ENCODE measurements at regions not wholly inside any gene's neighbourhood (a gene's known extent, or its start where the extent isn't known, plus 50 kb on each side); places are given as distances from the start of the nearest gene placed in this dataset.
"Not testable (repeated sequence)": the region's sequence is repeated elsewhere in the genome, so short reads cannot be mapped to it uniquely, and the experiment has no call there.

- Histone ChIP-seq H3K4me3 (ENCODE audit: low read length in 2 of 2) (no peak overlapping the region), H3K4ac (ENCODE audit: low read length) (no peak overlapping the region), H3K14ac (ENCODE audit: low read length) (no peak overlapping the region), H3K18ac (ENCODE audit: low read length) (no peak overlapping the region), H2BK120ac (ENCODE audit: low read depth, low read length) (no peak overlapping the region), H2AFZ (ENCODE audit: low read length) (no peak overlapping the region), H3K36me3 (replicated peaks in 1 of 2; ENCODE audit: control insufficient read depth in 2 of 2, insufficient read depth in 2 of 2, low read length in 2 of 2) (no peaks in the 10 kb centered on the region), H3K79me1 (ENCODE audit: low read depth, low read length) (no peaks in the 10 kb centered on the region), H4K8ac (ENCODE audit: low read depth, low read length) (no peak overlapping the region), H2AK5ac (ENCODE audit: low read depth, low read length) (no peak overlapping the region), H3K9ac (ENCODE audit: low read depth, low read length, poor library complexity) (no peak overlapping the region), H3K4me1 (ENCODE audit: control insufficient read depth in 2 of 2, insufficient read depth in 1 of 2, low read depth in 1 of 2, low read length in 2 of 2) (no peaks in the 10 kb centered on the region), H2BK12ac (ENCODE audit: low read length) (no peak overlapping the region), H3K27me3 (ENCODE audit: control insufficient read depth in 3 of 3, insufficient read depth in 3 of 3, low read depth in 1 of 3, low read length in 3 of 3) (no peaks in the 10 kb centered on the region), H3K23ac (ENCODE audit: low read depth, low read length, poor library complexity) (no peak overlapping the region), H3K9me3 (replicated peaks in 1 of 2; ENCODE audit: control insufficient read depth in 2 of 2, insufficient read depth in 1 of 2, low read depth in 1 of 2, low read length in 2 of 2) (no peaks in the 10 kb centered on the region), H3K4me2 (ENCODE audit: insufficient read depth, low read length, poor library complexity, severe bottlenecking) (no peak overlapping the region), H2BK15ac (ENCODE audit: low read length) (no peak overlapping the region), H2BK5ac (ENCODE audit: low read length) (no peak overlapping the region), H4K91ac (ENCODE audit: low read depth, low read length, poor library complexity) (no peak overlapping the region), H3K27ac (replicated peaks; ENCODE audit: low read length) (no peak overlapping the region)
- no CpG with 5 or more reads among the region's 2 CpGs for whole genome bisulfite sequencing, 2 donors (ENCODE audit: extremely low coverage in 2 of 2, insufficient read length in 2 of 2, insufficient replicate concordance in 1 of 2)
- no peak for DNase-seq (ENCODE audit: low spot score)
These were observed 572.4 kb downstream of the AMY1C start for GRCh38 chr1:104322131-104322530.

- Histone ChIP-seq H3K27me3 (ENCODE audit: control insufficient read depth in 3 of 3, insufficient read depth in 3 of 3, low read depth in 1 of 3, low read length in 3 of 3) (no peaks in the 10 kb centered on the region), H2BK5ac (ENCODE audit: low read length) (no peak overlapping the region), H3K23ac (ENCODE audit: low read depth, low read length, poor library complexity) (no peak overlapping the region), H2BK12ac (ENCODE audit: low read length) (no peak overlapping the region), H3K9ac (ENCODE audit: low read depth, low read length, poor library complexity) (no peak overlapping the region), H3K4me3 (ENCODE audit: low read length in 2 of 2) (no peak overlapping the region), H4K91ac (ENCODE audit: low read depth, low read length, poor library complexity) (no peak overlapping the region), H3K4ac (ENCODE audit: low read length) (no peak overlapping the region), H3K79me1 (ENCODE audit: low read depth, low read length) (no peaks in the 10 kb centered on the region), H3K9me3 (replicated peaks in 1 of 2; ENCODE audit: control insufficient read depth in 2 of 2, insufficient read depth in 1 of 2, low read depth in 1 of 2, low read length in 2 of 2) (no peaks in the 10 kb centered on the region), H2AFZ (ENCODE audit: low read length) (no peak overlapping the region), H3K27ac (replicated peaks; ENCODE audit: low read length) (no peak overlapping the region), H2AK5ac (ENCODE audit: low read depth, low read length) (no peak overlapping the region), H3K4me2 (ENCODE audit: insufficient read depth, low read length, poor library complexity, severe bottlenecking) (no peak overlapping the region), H3K14ac (ENCODE audit: low read length) (no peak overlapping the region), H3K36me3 (replicated peaks in 1 of 2; ENCODE audit: control insufficient read depth in 2 of 2, insufficient read depth in 2 of 2, low read length in 2 of 2) (no peaks in the 10 kb centered on the region), H3K18ac (ENCODE audit: low read length) (no peak overlapping the region), H2BK15ac (ENCODE audit: low read length) (no peak overlapping the region), H2BK120ac (ENCODE audit: low read depth, low read length) (no peak overlapping the region), H3K4me1 (ENCODE audit: control insufficient read depth in 2 of 2, insufficient read depth in 1 of 2, low read depth in 1 of 2, low read length in 2 of 2) (no peaks in the 10 kb centered on the region), H4K8ac (ENCODE audit: low read depth, low read length) (no peak overlapping the region)
- WGBS, 2 donors (ENCODE audit: extremely low coverage in 2 of 2, insufficient read length in 2 of 2, insufficient replicate concordance in 1 of 2): no CpG with 5 or more reads among the region's 4 CpGs
- no peak for DNase-seq (ENCODE audit: low spot score)
These were observed 579.6 kb downstream of the AMY1C start for GRCh38 chr1:104329278-104329677.

- no peak overlapping the region for H3K14ac ChIP-seq (ENCODE audit: low read length)
- H3K9ac ChIP-seq (ENCODE audit: low read depth, low read length, poor library complexity): no peak overlapping the region
- H3K18ac ChIP-seq (ENCODE audit: low read length): no peak overlapping the region
- no peak overlapping the region for H4K8ac ChIP-seq (ENCODE audit: low read depth, low read length)
- H3K4me2 ChIP-seq (ENCODE audit: insufficient read depth, low read length, poor library complexity, severe bottlenecking): no peak overlapping the region
- no peak overlapping the region for H3K4me3 ChIP-seq (ENCODE audit: low read length in 2 of 2)
- H3K27me3 ChIP-seq (ENCODE audit: control insufficient read depth in 3 of 3, insufficient read depth in 3 of 3, low read depth in 1 of 3, low read length in 3 of 3): no peaks in the 10 kb centered on the region
- H3K4ac ChIP-seq (ENCODE audit: low read length): no peak overlapping the region
- H4K91ac ChIP-seq (ENCODE audit: low read depth, low read length, poor library complexity): no peak overlapping the region
- no peaks in the 10 kb centered on the region for H3K79me1 ChIP-seq (ENCODE audit: low read depth, low read length)
- no peaks in the 10 kb centered on the region for H3K9me3 ChIP-seq (replicated peaks in 1 of 2; ENCODE audit: control insufficient read depth in 2 of 2, insufficient read depth in 1 of 2, low read depth in 1 of 2, low read length in 2 of 2)
- H2BK5ac ChIP-seq (ENCODE audit: low read length): no peak overlapping the region
- WGBS, 2 donors (ENCODE audit: extremely low coverage in 2 of 2, insufficient read length in 2 of 2, insufficient replicate concordance in 1 of 2): no CpG with 5 or more reads among the region's 3 CpGs
- H3K36me3 ChIP-seq (replicated peaks in 1 of 2; ENCODE audit: control insufficient read depth in 2 of 2, insufficient read depth in 2 of 2, low read length in 2 of 2): no peaks in the 10 kb centered on the region
- H3K4me1 ChIP-seq (ENCODE audit: control insufficient read depth in 2 of 2, insufficient read depth in 1 of 2, low read depth in 1 of 2, low read length in 2 of 2): no peaks in the 10 kb centered on the region
- DNase-seq (ENCODE audit: low spot score): no peak
- H3K23ac ChIP-seq (ENCODE audit: low read depth, low read length, poor library complexity): no peak overlapping the region
- no peak overlapping the region for H3K27ac ChIP-seq (replicated peaks; ENCODE audit: low read length)
- H2AFZ ChIP-seq (ENCODE audit: low read length): no peak overlapping the region
- H2AK5ac ChIP-seq (ENCODE audit: low read depth, low read length): no peak overlapping the region
- no peak overlapping the region for H2BK12ac ChIP-seq (ENCODE audit: low read length)
- H2BK15ac ChIP-seq (ENCODE audit: low read length): no peak overlapping the region
- no peak overlapping the region for H2BK120ac ChIP-seq (ENCODE audit: low read depth, low read length)
These were observed 582.1 kb downstream of the AMY1C start for GRCh38 chr1:104331763-104332162.

GRCh38 chr1:104337927-104338326 lies 588.2 kb downstream of the AMY1C start:
- H2AFZ ChIP-seq (ENCODE audit: low read length); DNase-seq (ENCODE audit: low spot score); H2AK5ac ChIP-seq (ENCODE audit: low read depth, low read length); H3K14ac ChIP-seq (ENCODE audit: low read length); H3K4me3 ChIP-seq (ENCODE audit: low read length in 2 of 2); H3K27me3 ChIP-seq (ENCODE audit: control insufficient read depth in 3 of 3, insufficient read depth in 3 of 3, low read depth in 1 of 3, low read length in 3 of 3); H3K23ac ChIP-seq (ENCODE audit: low read depth, low read length, poor library complexity); H3K4me1 ChIP-seq (ENCODE audit: control insufficient read depth in 2 of 2, insufficient read depth in 1 of 2, low read depth in 1 of 2, low read length in 2 of 2); H3K36me3 ChIP-seq (replicated peaks in 1 of 2; ENCODE audit: control insufficient read depth in 2 of 2, insufficient read depth in 2 of 2, low read length in 2 of 2); H2BK5ac ChIP-seq (ENCODE audit: low read length); H3K9me3 ChIP-seq (replicated peaks in 1 of 2; ENCODE audit: control insufficient read depth in 2 of 2, insufficient read depth in 1 of 2, low read depth in 1 of 2, low read length in 2 of 2); H2BK120ac ChIP-seq (ENCODE audit: low read depth, low read length); H3K4ac ChIP-seq (ENCODE audit: low read length); H3K18ac ChIP-seq (ENCODE audit: low read length); H4K91ac ChIP-seq (ENCODE audit: low read depth, low read length, poor library complexity); H3K9ac ChIP-seq (ENCODE audit: low read depth, low read length, poor library complexity); H2BK15ac ChIP-seq (ENCODE audit: low read length); H4K8ac ChIP-seq (ENCODE audit: low read depth, low read length); H3K4me2 ChIP-seq (ENCODE audit: insufficient read depth, low read length, poor library complexity, severe bottlenecking); H3K79me1 ChIP-seq (ENCODE audit: low read depth, low read length); H3K27ac ChIP-seq (replicated peaks; ENCODE audit: low read length); H2BK12ac ChIP-seq (ENCODE audit: low read length): not testable (repeated sequence)
- WGBS, 2 donors (ENCODE audit: extremely low coverage in 2 of 2, insufficient read length in 2 of 2, insufficient replicate concordance in 1 of 2): no CpG with 5 or more reads among the region's 5 CpGs
